Muscle layer of colon (tissue), 2 donors: ENCODE measurements at regions not wholly inside any gene's neighbourhood (a gene's known extent, or its start where the extent isn't known, plus 50 kb on each side); places are given as distances from the start of the nearest gene placed in this dataset.

Experiments
- H3K27ac ChIP-seq: one replicate; pipeline ENCODE4 v1.7.0; 2013; ENCODE audit warnings: low read depth, mild to moderate bottlenecking, low read length, moderate library complexity
- H3K27me3 ChIP-seq, 2 donors: one replicate each; pipeline ENCODE4 v1.7.0; 2013; ENCODE audit warnings: low read length in 2 of 2, mild to moderate bottlenecking in 2 of 2; ENCODE audit not compliant: insufficient read depth in 2 of 2, control insufficient read depth in 1 of 2
- H3K36me3 ChIP-seq: one replicate; pipeline ENCODE4 v1.7.0; 2013; ENCODE audit warnings: mild to moderate bottlenecking, low read length; ENCODE audit not compliant: insufficient read depth
- H3K4me1 ChIP-seq: one replicate; pipeline ENCODE4 v1.7.0; 2013; ENCODE audit warnings: mild to moderate bottlenecking, low read length; ENCODE audit not compliant: insufficient read depth
- H3K4me3 ChIP-seq, 2 donors: one replicate each; pipeline ENCODE4 v1.7.0; 2013; ENCODE audit warnings: low read length in 2 of 2, low read depth in 1 of 2, mild to moderate bottlenecking in 1 of 2, moderate library complexity in 1 of 2
- H3K9ac ChIP-seq: one replicate; pipeline ENCODE4 v1.7.0; 2013; ENCODE audit warnings: low read length
- H3K9me3 ChIP-seq: one replicate; pipeline ENCODE4 v1.7.0; 2013; ENCODE audit warnings: mild to moderate bottlenecking, low read length
- donor health status: abdominal sarcoma.
- donor health status: Adenocarcinoma of cecum.

DNA sequence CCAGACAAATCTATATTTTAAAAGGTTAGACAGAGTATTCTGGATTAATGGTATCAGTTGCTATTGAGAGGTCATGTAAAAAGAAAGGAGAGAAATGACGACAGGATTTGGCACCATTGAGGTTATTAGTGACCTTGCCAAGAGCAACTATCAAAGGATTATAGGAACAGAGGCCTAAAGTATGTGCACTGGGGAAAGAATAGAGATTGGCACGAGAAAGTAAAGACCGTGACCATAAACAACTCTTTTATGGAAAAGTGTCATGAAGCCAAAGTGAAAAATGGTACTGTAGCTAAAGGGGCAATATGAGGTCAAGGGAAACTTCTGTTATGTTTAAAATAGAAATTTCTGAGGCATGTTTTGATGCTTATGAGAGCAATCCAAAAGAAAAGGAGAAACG, 115.2 kb upstream of the KIF2B start:
- no peak overlapping the region for H3K4me3 ChIP-seq
- no peak overlapping the region for H3K27ac ChIP-seq
- no peak overlapping the region for H3K9ac ChIP-seq
- no peaks in the 10 kb centered on the region for H3K36me3 ChIP-seq
- no peaks in the 10 kb centered on the region for H3K27me3 ChIP-seq
- no peaks in the 10 kb centered on the region for H3K4me1 ChIP-seq
- H3K9me3 ChIP-seq, result no peaks in the 10 kb centered on the region

- Histone ChIP-seq H3K4me1 (no peaks in the 10 kb centered on the region), H3K27ac (no peak overlapping the region)
These were observed 126.4 kb upstream of the KIF2B start for GRCh38 chr17:53696286-53696685.

GRCh38 chr17:53687324-53687723, 135.4 kb upstream of the KIF2B start:
- Histone ChIP-seq H3K9ac (no peak overlapping the region), H3K36me3 (no peaks in the 10 kb centered on the region), H3K9me3 (no peaks in the 10 kb centered on the region), H3K27ac (no peak overlapping the region), H3K4me3 (no peak overlapping the region), H3K4me1 (no peaks in the 10 kb centered on the region), H3K27me3 (no peaks in the 10 kb centered on the region)

More at GRCh38 chr17:53696286-53696685, 126.4 kb upstream of the KIF2B start:
- Histone ChIP-seq H3K27me3 (no peaks in the 10 kb centered on the region), H3K9me3 (no peaks in the 10 kb centered on the region), H3K36me3 (no peaks in the 10 kb centered on the region), H3K4me3 (no peak overlapping the region), H3K9ac (no peak overlapping the region)

- Histone ChIP-seq H3K4me1 (no peaks in the 10 kb centered on the region), H3K9ac (no peak overlapping the region), H3K4me3 (no peak overlapping the region), H3K36me3 (no peaks in the 10 kb centered on the region), H3K9me3 (no peaks in the 10 kb centered on the region), H3K27ac (no peak overlapping the region), H3K27me3 (no peaks in the 10 kb centered on the region)
These were observed 142.0 kb upstream of the KIF2B start for GRCh38 chr17:53680745-53681144.

DNA sequence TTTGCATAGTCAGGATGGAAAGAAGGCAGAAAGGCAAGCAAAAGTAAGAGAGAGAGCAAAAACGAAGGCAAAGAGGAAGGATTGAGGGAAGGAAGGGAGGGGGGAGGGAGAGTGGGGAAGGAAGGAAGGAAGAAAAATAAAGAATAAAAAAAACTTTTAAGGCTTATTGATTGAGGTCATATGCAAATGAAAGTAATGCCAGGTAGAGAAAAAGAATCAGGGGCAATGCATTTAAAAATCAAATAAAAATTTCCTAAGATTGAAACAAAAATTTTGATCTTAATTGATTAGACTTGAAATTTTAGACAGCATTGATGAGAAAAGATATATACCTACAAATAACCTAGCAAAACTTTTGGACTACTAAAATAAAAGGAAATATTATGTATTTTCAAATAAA, 153.9 kb upstream of the KIF2B start:
- Histone ChIP-seq H3K36me3 (no peaks in the 10 kb centered on the region), H3K9me3 (no peaks in the 10 kb centered on the region), H3K27me3 (no peaks in the 10 kb centered on the region), H3K27ac (no peak overlapping the region), H3K4me3 (no peak overlapping the region), H3K9ac (no peak overlapping the region), H3K4me1 (no peaks in the 10 kb centered on the region)

DNA sequence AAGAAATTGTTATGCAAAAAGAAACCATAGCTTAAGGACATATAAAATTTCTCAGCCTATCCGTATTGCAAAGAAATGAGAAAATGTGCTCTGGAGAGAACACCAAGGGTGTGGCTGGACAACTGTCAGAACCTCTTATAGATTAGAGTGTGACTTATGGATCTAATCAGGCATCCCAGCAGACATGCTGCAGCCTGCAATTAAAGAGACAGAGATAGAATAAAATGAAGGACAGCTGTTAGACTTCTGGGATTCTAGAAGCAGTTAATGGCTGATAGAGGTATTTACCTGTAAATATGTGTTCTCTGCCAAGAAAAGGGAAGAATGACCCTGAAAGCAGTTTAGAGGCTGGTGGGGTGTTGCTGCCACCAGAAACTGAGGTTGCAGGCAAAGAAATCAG, 160.1 kb upstream of the KIF2B start:
- Histone ChIP-seq H3K36me3 (no peaks in the 10 kb centered on the region), H3K9ac (no peak overlapping the region), H3K4me3 (no peak overlapping the region), H3K27ac (no peak overlapping the region), H3K27me3 (no peaks in the 10 kb centered on the region), H3K9me3 (no peaks in the 10 kb centered on the region), H3K4me1 (no peaks in the 10 kb centered on the region)

DNA sequence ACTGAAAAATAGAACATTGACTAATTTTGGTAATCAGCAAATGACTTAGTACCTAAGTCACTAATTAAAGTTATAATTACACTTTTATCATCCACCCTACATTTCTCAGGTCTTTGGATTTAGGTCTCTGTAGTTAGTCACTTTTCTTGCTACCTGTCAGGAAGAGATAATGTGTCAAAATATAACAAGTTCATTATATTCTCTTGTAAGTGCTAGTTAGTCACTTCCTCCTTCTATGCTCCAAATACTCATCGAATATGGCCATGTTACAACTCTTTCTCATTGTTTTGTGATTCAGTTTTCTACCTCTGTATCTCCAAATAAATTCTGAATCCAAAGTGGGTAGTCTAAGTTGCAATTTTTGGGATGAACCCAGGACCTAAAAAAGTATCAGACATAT, 163.5 kb upstream of the KIF2B start:
- H3K27me3 ChIP-seq, result no peaks in the 10 kb centered on the region
- H3K4me1 ChIP-seq, result no peaks in the 10 kb centered on the region
- H3K9ac ChIP-seq, result no peak overlapping the region
- H3K36me3 ChIP-seq, result no peaks in the 10 kb centered on the region
- H3K9me3 ChIP-seq, result no peaks in the 10 kb centered on the region
- no peak overlapping the region for H3K27ac ChIP-seq
- no peak overlapping the region for H3K4me3 ChIP-seq

- no peaks in the 10 kb centered on the region for H3K27me3 ChIP-seq
- H3K9ac ChIP-seq, result no peak overlapping the region
- H3K9me3 ChIP-seq, result no peaks in the 10 kb centered on the region
- H3K27ac ChIP-seq, result no peak overlapping the region
- H3K4me3 ChIP-seq, result no peak overlapping the region
- no peaks in the 10 kb centered on the region for H3K4me1 ChIP-seq
- no peaks in the 10 kb centered on the region for H3K36me3 ChIP-seq
These were observed 167.1 kb upstream of the KIF2B start for GRCh38 chr17:53655591-53655990.

DNA sequence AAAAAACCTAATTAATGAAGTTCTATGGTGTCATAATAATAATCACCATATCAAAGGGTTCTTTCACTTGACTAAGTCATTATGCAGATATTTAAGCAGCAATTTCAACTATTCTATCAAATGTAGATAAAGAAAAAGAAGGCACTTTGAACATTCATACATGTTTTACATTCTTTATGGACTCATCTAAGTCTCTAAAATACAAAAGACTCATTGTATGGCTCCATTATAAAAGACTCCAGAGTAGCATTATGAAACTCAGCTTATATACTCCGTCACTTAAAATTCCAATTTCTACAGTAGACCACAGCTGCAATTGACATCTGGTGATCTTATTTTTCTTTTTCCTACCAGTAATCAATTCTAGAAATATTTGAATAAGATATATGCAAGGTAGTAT, 173.5 kb upstream of the KIF2B start:
- no peaks in the 10 kb centered on the region for H3K4me1 ChIP-seq

DNA sequence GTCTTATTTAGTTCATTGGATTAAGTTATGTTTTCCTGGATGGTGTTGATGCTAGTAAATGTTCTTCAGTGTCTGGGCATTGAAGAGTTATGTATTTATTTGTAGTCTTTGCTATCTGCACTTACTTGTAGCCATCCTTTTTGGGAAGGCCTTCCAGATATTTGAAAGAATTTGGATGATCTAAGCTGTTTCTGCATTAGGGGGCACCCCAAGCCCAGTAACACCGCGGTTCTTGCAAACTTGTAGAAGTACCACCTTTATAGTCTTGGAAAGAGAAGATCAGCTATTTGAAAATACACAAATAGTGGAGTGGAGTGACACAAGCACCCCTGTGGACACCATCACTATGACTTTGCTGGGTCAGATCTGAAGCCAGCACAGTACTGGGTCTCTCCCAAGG, 175.9 kb upstream of the KIF2B start:
- Histone ChIP-seq H3K27ac (no peak overlapping the region), H3K27me3 (no peaks in the 10 kb centered on the region), H3K4me1 (no peaks in the 10 kb centered on the region), H3K9ac (no peak overlapping the region), H3K36me3 (no peaks in the 10 kb centered on the region), H3K4me3 (no peak overlapping the region), H3K9me3 (no peaks in the 10 kb centered on the region)

More for the DNA sequence above, 173.5 kb upstream of the KIF2B start:
- no peak overlapping the region for H3K4me3 ChIP-seq
- H3K9ac ChIP-seq, result no peak overlapping the region
- no peaks in the 10 kb centered on the region for H3K9me3 ChIP-seq
- H3K36me3 ChIP-seq, result no peaks in the 10 kb centered on the region
- H3K27me3 ChIP-seq, result no peaks in the 10 kb centered on the region
- H3K27ac ChIP-seq, result no peak overlapping the region

GRCh38 chr17:53640808-53641207, 181.9 kb upstream of the KIF2B start:
- Histone ChIP-seq H3K9ac (no peak overlapping the region), H3K27me3 (no peaks in the 10 kb centered on the region), H3K27ac (no peak overlapping the region), H3K9me3 (no peaks in the 10 kb centered on the region), H3K4me1 (no peaks in the 10 kb centered on the region), H3K36me3 (no peaks in the 10 kb centered on the region), H3K4me3 (no peak overlapping the region)

- Histone ChIP-seq H3K4me3 (no peak overlapping the region), H3K36me3 (no peaks in the 10 kb centered on the region), H3K27ac (no peak overlapping the region), H3K9ac (no peak overlapping the region), H3K27me3 (no peaks in the 10 kb centered on the region), H3K9me3 (no peaks in the 10 kb centered on the region), H3K4me1 (no peaks in the 10 kb centered on the region)
These were observed 187.3 kb upstream of the KIF2B start for GRCh38 chr17:53635444-53635843.
